ENCODE measurements at regions not wholly inside any gene's neighbourhood (a gene's known extent, or its start where the extent isn't known, plus 50 kb on each side); places are given as distances from the start of the nearest gene placed in this dataset.

GRCh38 chr4:159791334-159791733 lies 688.5 kb downstream of the RAPGEF2 start:
- Histone ChIP-seq H3K27ac (ENCODE audit: low read depth, low read length) (no peak overlapping the region), H3K9me2 (ENCODE audit: insufficient read depth) (no peaks in the 10 kb centered on the region), H4K20me1 (ENCODE audit: insufficient read depth) (no peaks in the 10 kb centered on the region), H3K79me2 (ENCODE audit: insufficient read depth, low read length) (no peaks in the 10 kb centered on the region), H3K9ac (ENCODE audit: low read length) (no peak overlapping the region), H3K4me3 (replicated peaks in 1 of 2; ENCODE audit: low read depth in 1 of 2, low read length in 2 of 2) (no peak overlapping the region), H3K27me3 (ENCODE audit: insufficient read depth, low read length) (no peaks in the 10 kb centered on the region), H3K4me1 (ENCODE audit: control insufficient read depth in 1 of 2, insufficient read depth in 2 of 2, low read length in 2 of 2) (no peaks in the 10 kb centered on the region), H2AFZ (ENCODE audit: low read depth, low read length, poor library complexity, severe bottlenecking) (no peak overlapping the region), H3K36me3 (ENCODE audit: control insufficient read depth in 1 of 2, insufficient read depth in 2 of 2, low read length in 2 of 2) (no peaks in the 10 kb centered on the region), H3K9me3 (ENCODE audit: control insufficient read depth in 1 of 2, insufficient read depth in 1 of 2, low read depth in 1 of 2, low read length in 2 of 2) (no peaks in the 10 kb centered on the region), H3K4me2 (ENCODE audit: low read length) (no peak overlapping the region)
- ChIA-PET RAD21 (ENCODE audit: low non-redundant PET in 1 of 2, low total read pairs in 2 of 2, uncharacterized antibody in 2 of 2, unreplicated experiment in 2 of 2) (no interaction called here), POLR2A (no interaction called here), CTCF (interaction anchor here (1.2 kb wide), 1 partner anchor 26 kb away, joined by 3 read pairs; no protein-coding TSS in a partner anchor)
- TF ChIP-seq POLR2AphosphoS5 (IDR thresholded peaks at IDR 0.05; ENCODE audit: low read depth, low read length), result no peak
- no peak for TF ChIP-seq EGR1 (IDR thresholded peaks at IDR 0.05; ENCODE audit: low read depth)
- TF ChIP-seq JUND (IDR thresholded peaks at IDR 0.05), result no peak
- TF ChIP-seq, protein P1, sequence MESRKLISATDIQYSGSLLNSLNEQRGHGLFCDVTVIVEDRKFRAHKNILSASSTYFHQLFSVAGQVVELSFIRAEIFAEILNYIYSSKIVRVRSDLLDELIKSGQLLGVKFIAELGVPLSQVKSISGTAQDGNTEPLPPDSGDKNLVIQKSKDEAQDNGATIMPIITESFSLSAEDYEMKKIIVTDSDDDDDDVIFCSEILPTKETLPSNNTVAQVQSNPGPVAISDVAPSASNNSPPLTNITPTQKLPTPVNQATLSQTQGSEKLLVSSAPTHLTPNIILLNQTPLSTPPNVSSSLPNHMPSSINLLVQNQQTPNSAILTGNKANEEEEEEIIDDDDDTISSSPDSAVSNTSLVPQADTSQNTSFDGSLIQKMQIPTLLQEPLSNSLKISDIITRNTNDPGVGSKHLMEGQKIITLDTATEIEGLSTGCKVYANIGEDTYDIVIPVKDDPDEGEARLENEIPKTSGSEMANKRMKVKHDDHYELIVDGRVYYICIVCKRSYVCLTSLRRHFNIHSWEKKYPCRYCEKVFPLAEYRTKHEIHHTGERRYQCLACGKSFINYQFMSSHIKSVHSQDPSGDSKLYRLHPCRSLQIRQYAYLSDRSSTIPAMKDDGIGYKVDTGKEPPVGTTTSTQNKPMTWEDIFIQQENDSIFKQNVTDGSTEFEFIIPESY (IDR thresholded peaks at IDR 0.05; ENCODE audit: extremely low read depth, insufficient replicate concordance, low read length), result no peak
- no peak for TF ChIP-seq MAX (IDR thresholded peaks at IDR 0.05)
- TF ChIP-seq REST (IDR thresholded peaks at IDR 0.05; ENCODE audit: low read depth), result no peak
- TF ChIP-seq TCF7L2 (IDR thresholded peaks at IDR 0.05; ENCODE audit: borderline replicate concordance, extremely low read depth, insufficient read depth, insufficient read length), result no peak
- TF ChIP-seq CEBPB (IDR thresholded peaks at IDR 0.05; ENCODE audit: low read depth), result no peak
- TF ChIP-seq EZH2 (IDR thresholded peaks at IDR 0.05), result no peak
- no peak for TF ChIP-seq RAD21 (IDR thresholded peaks at IDR 0.05; ENCODE audit: low read depth)
- no peak for TF ChIP-seq ZFX (IDR thresholded peaks at IDR 0.05)
- TF ChIP-seq YY1 (IDR thresholded peaks at IDR 0.05; ENCODE audit: extremely low read depth, insufficient replicate concordance, low read depth, low read length), result no peak
- no peak for TF ChIP-seq POLR2A (IDR thresholded peaks at IDR 0.05; ENCODE audit: borderline replicate concordance, extremely low read depth, insufficient read depth, insufficient read length)
- TF ChIP-seq ZNF274 (IDR thresholded peaks at IDR 0.05; ENCODE audit: low read depth, low read length), result no peak
- TF ChIP-seq ATF3 (IDR thresholded peaks at IDR 0.05), result no peak
- no peak for TF ChIP-seq FOSL1 (IDR thresholded peaks at IDR 0.05; ENCODE audit: low read depth)
- TF ChIP-seq, protein P2, sequence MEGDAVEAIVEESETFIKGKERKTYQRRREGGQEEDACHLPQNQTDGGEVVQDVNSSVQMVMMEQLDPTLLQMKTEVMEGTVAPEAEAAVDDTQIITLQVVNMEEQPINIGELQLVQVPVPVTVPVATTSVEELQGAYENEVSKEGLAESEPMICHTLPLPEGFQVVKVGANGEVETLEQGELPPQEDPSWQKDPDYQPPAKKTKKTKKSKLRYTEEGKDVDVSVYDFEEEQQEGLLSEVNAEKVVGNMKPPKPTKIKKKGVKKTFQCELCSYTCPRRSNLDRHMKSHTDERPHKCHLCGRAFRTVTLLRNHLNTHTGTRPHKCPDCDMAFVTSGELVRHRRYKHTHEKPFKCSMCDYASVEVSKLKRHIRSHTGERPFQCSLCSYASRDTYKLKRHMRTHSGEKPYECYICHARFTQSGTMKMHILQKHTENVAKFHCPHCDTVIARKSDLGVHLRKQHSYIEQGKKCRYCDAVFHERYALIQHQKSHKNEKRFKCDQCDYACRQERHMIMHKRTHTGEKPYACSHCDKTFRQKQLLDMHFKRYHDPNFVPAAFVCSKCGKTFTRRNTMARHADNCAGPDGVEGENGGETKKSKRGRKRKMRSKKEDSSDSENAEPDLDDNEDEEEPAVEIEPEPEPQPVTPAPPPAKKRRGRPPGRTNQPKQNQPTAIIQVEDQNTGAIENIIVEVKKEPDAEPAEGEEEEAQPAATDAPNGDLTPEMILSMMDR (IDR thresholded peaks at IDR 0.05 in 2 of 3, conservative IDR thresholded peaks at IDR 0.05 in 1 of 3; ENCODE audit: borderline replicate concordance in 1 of 3, insufficient read depth in 1 of 3, low read depth in 2 of 3, low read length in 2 of 3), result no peak
- intact Hi-C loops (cut with micrococcal nuclease), result no loop called here
- no peak for ATAC-seq
- no TSS peak for BruUV-seq (replicated peaks)
- DNase-seq (ENCODE audit: low read depth, low spot score), result no peak

Data from HCT116 (cell line).